ENCODE measurements at regions not wholly inside any gene's neighbourhood (a gene's known extent, or its start where the extent isn't known, plus 50 kb on each side); places are given as distances from the start of the nearest gene placed in this dataset.

GRCh38 chr16:85996843-85997242, 97.9 kb downstream of the IRF8 start:
- TF ChIP-seq, protein P1, sequence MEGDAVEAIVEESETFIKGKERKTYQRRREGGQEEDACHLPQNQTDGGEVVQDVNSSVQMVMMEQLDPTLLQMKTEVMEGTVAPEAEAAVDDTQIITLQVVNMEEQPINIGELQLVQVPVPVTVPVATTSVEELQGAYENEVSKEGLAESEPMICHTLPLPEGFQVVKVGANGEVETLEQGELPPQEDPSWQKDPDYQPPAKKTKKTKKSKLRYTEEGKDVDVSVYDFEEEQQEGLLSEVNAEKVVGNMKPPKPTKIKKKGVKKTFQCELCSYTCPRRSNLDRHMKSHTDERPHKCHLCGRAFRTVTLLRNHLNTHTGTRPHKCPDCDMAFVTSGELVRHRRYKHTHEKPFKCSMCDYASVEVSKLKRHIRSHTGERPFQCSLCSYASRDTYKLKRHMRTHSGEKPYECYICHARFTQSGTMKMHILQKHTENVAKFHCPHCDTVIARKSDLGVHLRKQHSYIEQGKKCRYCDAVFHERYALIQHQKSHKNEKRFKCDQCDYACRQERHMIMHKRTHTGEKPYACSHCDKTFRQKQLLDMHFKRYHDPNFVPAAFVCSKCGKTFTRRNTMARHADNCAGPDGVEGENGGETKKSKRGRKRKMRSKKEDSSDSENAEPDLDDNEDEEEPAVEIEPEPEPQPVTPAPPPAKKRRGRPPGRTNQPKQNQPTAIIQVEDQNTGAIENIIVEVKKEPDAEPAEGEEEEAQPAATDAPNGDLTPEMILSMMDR (IDR thresholded peaks at IDR 0.05) = no peak
- WGBS, 2 donors = 64 to 77% methylated on average over 10 of the region's 10 CpGs

DNA sequence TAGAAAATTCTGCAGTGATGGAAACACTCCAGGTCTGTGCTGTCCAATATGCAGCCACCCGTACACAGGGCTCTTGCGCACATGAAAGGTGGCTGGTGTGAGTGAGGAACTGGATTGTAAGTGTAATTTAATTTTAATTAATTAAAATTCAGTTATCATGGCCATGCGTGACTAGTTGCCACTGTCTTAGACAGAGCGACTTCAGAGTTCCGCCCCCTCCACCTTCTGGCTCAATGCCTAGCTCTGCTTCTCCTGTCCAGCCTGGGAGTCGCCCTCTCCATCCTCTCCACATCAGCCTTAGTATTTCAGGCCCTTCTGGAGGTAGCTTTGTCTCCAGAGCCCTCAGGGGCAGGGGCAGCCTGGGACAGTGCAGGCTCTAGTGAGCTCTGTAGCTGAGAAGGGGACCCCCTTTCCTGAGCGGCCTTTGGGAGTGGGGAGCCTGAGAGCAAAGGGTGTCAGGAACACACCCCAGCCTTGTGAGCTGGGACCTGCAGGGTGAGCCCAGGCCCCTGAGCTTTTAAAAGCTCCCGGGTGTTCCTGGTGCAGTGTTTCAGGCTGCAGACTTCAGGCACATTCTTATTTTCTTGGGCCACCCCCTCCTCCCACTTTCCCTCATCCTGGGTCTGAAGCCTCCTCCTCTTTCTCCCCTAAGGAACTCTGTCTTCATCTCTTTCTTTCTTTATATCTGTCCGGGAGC, 99.4 kb downstream of the IRF8 start:
- intact Hi-C loops (cut with DNase I) = no loop called here
- no peaks in the 10 kb centered on the region for H3K9me3 ChIP-seq
- TF ChIP-seq, protein P1 (IDR thresholded peaks at IDR 0.05) = no peak
- no peak overlapping the region for H3K27ac ChIP-seq
- no peak for ATAC-seq
- no peak for DNase-seq
- no peaks in the 10 kb centered on the region for H3K4me1 ChIP-seq
- H3K36me3 ChIP-seq = no peaks in the 10 kb centered on the region
- no peak for FAIRE-seq
- no peak overlapping the region for H3K4me3 ChIP-seq
- 63 to 72% methylated on average over 9 of the region's 9 CpGs for WGBS, 2 donors
- no peaks in the 10 kb centered on the region for H3K27me3 ChIP-seq

More at GRCh38 chr16:85996843-85997242, 97.9 kb downstream of the IRF8 start:
- no peaks in the 10 kb centered on the region for H3K36me3 ChIP-seq
- no peak for DNase-seq
- H3K4me1 ChIP-seq = no peaks in the 10 kb centered on the region
- H3K9me3 ChIP-seq = no peaks in the 10 kb centered on the region
- FAIRE-seq = no peak
- no peaks in the 10 kb centered on the region for H3K27me3 ChIP-seq
- ATAC-seq = no peak
- H3K4me3 ChIP-seq = no peak overlapping the region
- intact Hi-C loops (cut with DNase I) = no loop called here
- H3K27ac ChIP-seq = no peak overlapping the region

GRCh38 chr16:85998868-85999729, 100.1 kb downstream of the IRF8 start:
- DNase-seq = no peak

GRCh38 chr16:85999778-86000177, 100.8 kb downstream of the IRF8 start:
- H3K36me3 ChIP-seq = no peaks in the 10 kb centered on the region
- 91 to 97% methylated on average over 4 of the region's 4 CpGs for WGBS, 2 donors
- no peaks in the 10 kb centered on the region for H3K9me3 ChIP-seq
- H3K4me3 ChIP-seq = no peak overlapping the region
- TF ChIP-seq, protein P1 (IDR thresholded peaks at IDR 0.05) = no peak
- no peaks in the 10 kb centered on the region for H3K4me1 ChIP-seq
- DNase-seq = no peak
- ATAC-seq = no peak
- intact Hi-C loops (cut with DNase I) = no loop called here
- H3K27me3 ChIP-seq = no peaks in the 10 kb centered on the region
- no peak for FAIRE-seq
- H3K27ac ChIP-seq = no peak overlapping the region

More at GRCh38 chr16:85998868-85999729, 100.1 kb downstream of the IRF8 start:
- Histone ChIP-seq H3K4me1 (no peaks in the 10 kb centered on the region), H3K36me3 (no peaks in the 10 kb centered on the region), H3K27ac (no peak overlapping the region), H3K4me3 (no peak overlapping the region), H3K9me3 (no peaks in the 10 kb centered on the region), H3K27me3 (no peaks in the 10 kb centered on the region)
- intact Hi-C loops (cut with DNase I) = no loop called here
- ATAC-seq (no peak), FAIRE-seq (no peak)
- 55 to 58% methylated on average over 8 of the region's 8 CpGs for WGBS, 2 donors
- TF ChIP-seq, protein P1 (IDR thresholded peaks at IDR 0.05) = no peak

Measured in pancreas (tissue), 10 donors.